Mucosa of stomach (tissue), 1 donor: ENCODE measurements at regions not wholly inside any gene's neighbourhood (a gene's known extent, or its start where the extent isn't known, plus 50 kb on each side); places are given as distances from the start of the nearest gene placed in this dataset.

Experiments
- H3K27me3 ChIP-seq: one replicate; pipeline ENCODE4 v1.7.0; 2013; ENCODE audit warnings: mild to moderate bottlenecking, low read length; ENCODE audit not compliant: control insufficient read depth, insufficient read depth
- H3K36me3 ChIP-seq: one replicate; pipeline ENCODE4 v1.7.0; 2013; ENCODE audit warnings: low read length; ENCODE audit not compliant: control insufficient read depth, insufficient read depth
- H3K4me1 ChIP-seq: one replicate; pipeline ENCODE4 v1.7.0; 2013; ENCODE audit warnings: mild to moderate bottlenecking, low read length; ENCODE audit not compliant: control insufficient read depth, insufficient read depth
- H3K4me3 ChIP-seq: one replicate; pipeline ENCODE4 v1.7.0; 2013; ENCODE audit warnings: low read length
- H3K9ac ChIP-seq: one replicate; pipeline ENCODE4 v1.7.0; 2013; ENCODE audit warnings: mild to moderate bottlenecking, low read length, moderate library complexity
- H3K9me3 ChIP-seq: one replicate; pipeline ENCODE4 v1.7.0; 2013; ENCODE audit warnings: mild to moderate bottlenecking, low read length, moderate library complexity; ENCODE audit not compliant: control insufficient read depth
- donor health status: Pancreatic carcinoma.

GRCh38 chr16:85475691-85476300, 137.3 kb upstream of the GSE1 start:
- Histone ChIP-seq H3K9me3 (no peaks in the 10 kb centered on the region), H3K9ac (no peak overlapping the region), H3K36me3 (no peaks in the 10 kb centered on the region), H3K4me3 (no peak overlapping the region), H3K27me3 (no peaks in the 10 kb centered on the region), H3K4me1 (peaks cover 20% of the 10 kb centered on the region)

- Histone ChIP-seq H3K9ac (no peak overlapping the region), H3K9me3 (no peaks in the 10 kb centered on the region), H3K36me3 (no peaks in the 10 kb centered on the region), H3K4me1 (peaks cover 18% of the 10 kb centered on the region), H3K4me3 (no peak overlapping the region), H3K27me3 (no peaks in the 10 kb centered on the region)
Observed at GRCh38 chr16:85476389-85476788, 136.7 kb upstream of the GSE1 start.

GRCh38 chr16:85477801-85478363, 135.2 kb upstream of the GSE1 start:
- Histone ChIP-seq H3K36me3 (no peaks in the 10 kb centered on the region), H3K9ac (no peak overlapping the region), H3K4me1 (peaks cover 6% of the 10 kb centered on the region), H3K27me3 (no peaks in the 10 kb centered on the region), H3K4me3 (no peak overlapping the region), H3K9me3 (no peaks in the 10 kb centered on the region)

- no peaks in the 10 kb centered on the region for H3K36me3 ChIP-seq
- H3K4me1 ChIP-seq, result peaks cover 6% of the 10 kb centered on the region
- no peak overlapping the region for H3K9ac ChIP-seq
- H3K27me3 ChIP-seq, result no peaks in the 10 kb centered on the region
- H3K4me3 ChIP-seq, result no peak overlapping the region
- no peaks in the 10 kb centered on the region for H3K9me3 ChIP-seq
Observed at GRCh38 chr16:85479972-85480726, 133.0 kb upstream of the GSE1 start.

GRCh38 chr16:85480727-85481101, 132.4 kb upstream of the GSE1 start:
- no peak overlapping the region for H3K9ac ChIP-seq
- H3K4me1 ChIP-seq, result peaks cover 6% of the 10 kb centered on the region
- no peaks in the 10 kb centered on the region for H3K27me3 ChIP-seq
- H3K36me3 ChIP-seq, result no peaks in the 10 kb centered on the region
- no peaks in the 10 kb centered on the region for H3K9me3 ChIP-seq
- H3K4me3 ChIP-seq, result no peak overlapping the region

- Histone ChIP-seq H3K27me3 (no peaks in the 10 kb centered on the region), H3K4me1 (peaks cover 6% of the 10 kb centered on the region), H3K9ac (no peak overlapping the region), H3K9me3 (no peaks in the 10 kb centered on the region), H3K36me3 (no peaks in the 10 kb centered on the region), H3K4me3 (no peak overlapping the region)
Observed at GRCh38 chr16:85481206-85481605, 131.9 kb upstream of the GSE1 start.

- no peaks in the 10 kb centered on the region for H3K27me3 ChIP-seq
- H3K4me1 ChIP-seq, result peaks cover 6% of the 10 kb centered on the region
- no peak overlapping the region for H3K9ac ChIP-seq
- H3K36me3 ChIP-seq, result no peaks in the 10 kb centered on the region
- H3K9me3 ChIP-seq, result no peaks in the 10 kb centered on the region
- no peak overlapping the region for H3K4me3 ChIP-seq
Observed at GRCh38 chr16:85481738-85482137, 131.4 kb upstream of the GSE1 start.

- Histone ChIP-seq H3K36me3 (no peaks in the 10 kb centered on the region), H3K9ac (no peak overlapping the region), H3K4me3 (no peak overlapping the region), H3K27me3 (no peaks in the 10 kb centered on the region), H3K4me1 (peaks cover 6% of the 10 kb centered on the region), H3K9me3 (no peaks in the 10 kb centered on the region)
Observed at GRCh38 chr16:85483424-85483823, 129.7 kb upstream of the GSE1 start.

- H3K9me3 ChIP-seq, result no peaks in the 10 kb centered on the region
- H3K36me3 ChIP-seq, result no peaks in the 10 kb centered on the region
- H3K4me1 ChIP-seq, result peaks cover 6% of the 10 kb centered on the region
- H3K4me3 ChIP-seq, result no peak overlapping the region
- no peaks in the 10 kb centered on the region for H3K27me3 ChIP-seq
- H3K9ac ChIP-seq, result no peak overlapping the region
Observed at GRCh38 chr16:85484347-85485300, 128.5 kb upstream of the GSE1 start.

- Histone ChIP-seq H3K9me3 (no peaks in the 10 kb centered on the region), H3K36me3 (no peaks in the 10 kb centered on the region), H3K9ac (no peak overlapping the region), H3K4me1 (peaks cover 1% of the 10 kb centered on the region), H3K27me3 (no peaks in the 10 kb centered on the region), H3K4me3 (no peak overlapping the region)
Observed at GRCh38 chr16:85485379-85485778, 127.7 kb upstream of the GSE1 start.

GRCh38 chr16:85486256-85486915, 126.7 kb upstream of the GSE1 start:
- Histone ChIP-seq H3K9ac (no peak overlapping the region), H3K27me3 (no peaks in the 10 kb centered on the region), H3K9me3 (no peaks in the 10 kb centered on the region), H3K4me3 (no peak overlapping the region), H3K4me1 (peaks cover 6% of the 10 kb centered on the region), H3K36me3 (no peaks in the 10 kb centered on the region)
